GM21381 (cell line): ENCODE measurements at regions not wholly inside any gene's neighbourhood (a gene's known extent, or its start where the extent isn't known, plus 50 kb on each side); places are given as distances from the start of the nearest gene placed in this dataset.
"Not testable (repeated sequence)": the region's sequence is repeated elsewhere in the genome, so short reads cannot be mapped to it uniquely, and the experiment has no call there.

ENCODE experiments used
- ATAC-seq: cut with Tn5 transposase; IDR thresholded peaks from one replicate; pipeline ENCODE4 v1.9.1; 2021; ENCODE audit warnings: mild to moderate bottlenecking, moderate library complexity; ENCODE audit not compliant: unreplicated experiment

DNA sequence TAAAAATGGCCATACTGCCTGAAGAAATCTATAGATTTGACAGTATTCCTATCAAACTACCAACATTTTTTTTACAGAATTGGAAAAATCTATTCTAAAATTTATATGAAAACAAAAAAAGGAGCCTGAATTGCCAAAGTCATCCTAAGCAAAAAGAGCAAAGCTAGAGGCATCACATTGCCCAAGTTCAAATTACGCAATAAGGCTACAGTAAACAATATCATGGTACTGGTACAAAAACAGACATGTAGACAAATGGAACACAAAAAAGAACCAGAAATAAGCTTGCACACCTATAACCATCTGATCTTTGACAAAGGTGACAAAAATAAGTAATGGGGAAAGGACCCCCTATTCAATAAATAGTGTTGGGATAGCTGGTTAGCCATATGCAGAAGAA is 50.2 kb upstream of the THSD7B start:
- ATAC-seq: no peak

GRCh38 chr2:136714452-136714951 is 50.8 kb upstream of the THSD7B start:
- ATAC-seq: no peak

DNA sequence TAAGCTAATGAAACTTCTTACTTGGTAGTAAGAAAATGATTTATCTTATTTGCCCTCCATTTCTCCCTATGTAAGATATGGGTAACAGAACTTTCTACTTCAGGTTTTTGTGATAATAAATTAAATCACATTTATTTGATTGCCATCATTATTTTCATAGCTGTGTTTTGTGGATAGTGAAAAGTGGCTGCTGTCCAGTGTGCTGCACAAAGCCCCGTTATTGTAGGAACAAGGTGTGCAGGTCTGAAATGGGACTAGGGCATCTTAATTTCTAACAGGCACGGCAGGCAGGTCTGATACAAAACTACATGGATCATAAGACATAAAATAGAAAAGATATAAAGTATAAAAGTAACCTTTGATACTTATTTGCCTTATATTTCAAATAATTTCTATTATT is 51.6 kb upstream of the THSD7B start:
- no peak for ATAC-seq

- ATAC-seq: no peak
These were observed 60.0 kb upstream of the THSD7B start for GRCh38 chr2:136705336-136705735.

DNA sequence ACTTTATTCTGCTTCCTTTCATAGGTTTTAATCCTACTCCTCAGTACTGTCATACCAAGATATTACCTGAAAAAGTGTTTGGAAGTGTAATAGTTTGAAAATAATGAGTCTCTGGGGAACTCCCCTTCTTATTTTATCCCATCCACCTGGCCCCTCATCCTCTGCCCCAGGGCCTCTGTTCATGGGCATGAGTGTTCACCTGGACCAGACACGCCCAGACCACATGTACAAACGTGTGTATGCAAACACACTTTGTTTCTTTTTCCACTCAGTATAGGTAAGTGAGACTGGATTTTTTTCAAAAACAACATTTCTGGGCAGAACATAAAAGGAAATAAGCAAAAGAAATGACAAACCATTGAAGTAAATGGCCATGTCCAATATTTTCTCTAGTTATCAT is 62.1 kb upstream of the THSD7B start:
- ATAC-seq: no peak

- no peak for ATAC-seq
These were observed 68.9 kb upstream of the THSD7B start for GRCh38 chr2:136696438-136696837.

- no peak for ATAC-seq
These were observed 71.4 kb upstream of the THSD7B start for GRCh38 chr2:136693966-136694365.

GRCh38 chr2:136680079-136680478 is 85.3 kb upstream of the THSD7B start:
- not testable (repeated sequence) for ATAC-seq

GRCh38 chr2:136665736-136666135 is 99.6 kb upstream of the THSD7B start:
- ATAC-seq: no peak

GRCh38 chr2:136664713-136665405 is 100.5 kb upstream of the THSD7B start:
- no peak for ATAC-seq

DNA sequence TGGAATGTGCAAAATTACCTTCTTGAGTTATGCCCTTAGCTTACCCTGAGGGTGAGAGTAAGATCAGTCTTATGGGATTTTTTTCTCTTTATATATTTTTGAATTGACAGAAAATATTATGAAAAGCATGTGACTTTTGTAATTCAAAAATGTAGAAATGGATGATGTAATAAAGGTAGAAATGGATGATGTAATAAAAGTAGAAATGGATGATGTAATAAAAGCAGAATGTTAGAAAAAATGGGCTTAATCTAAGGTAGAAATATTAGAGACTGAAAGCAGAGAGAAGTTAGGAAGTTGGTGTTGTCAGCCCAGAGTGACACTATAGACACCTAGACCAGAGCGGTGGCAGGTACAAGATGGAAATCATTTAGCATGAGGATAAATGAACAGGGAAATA is 107.1 kb upstream of the THSD7B start:
- no peak for ATAC-seq

- ATAC-seq: no peak
These were observed 111.5 kb upstream of the THSD7B start for GRCh38 chr2:136653861-136654260.

GRCh38 chr2:136651456-136652010 is 113.8 kb upstream of the THSD7B start:
- no peak for ATAC-seq

GRCh38 chr2:136647039-136647438 is 118.3 kb upstream of the THSD7B start:
- no peak for ATAC-seq

DNA sequence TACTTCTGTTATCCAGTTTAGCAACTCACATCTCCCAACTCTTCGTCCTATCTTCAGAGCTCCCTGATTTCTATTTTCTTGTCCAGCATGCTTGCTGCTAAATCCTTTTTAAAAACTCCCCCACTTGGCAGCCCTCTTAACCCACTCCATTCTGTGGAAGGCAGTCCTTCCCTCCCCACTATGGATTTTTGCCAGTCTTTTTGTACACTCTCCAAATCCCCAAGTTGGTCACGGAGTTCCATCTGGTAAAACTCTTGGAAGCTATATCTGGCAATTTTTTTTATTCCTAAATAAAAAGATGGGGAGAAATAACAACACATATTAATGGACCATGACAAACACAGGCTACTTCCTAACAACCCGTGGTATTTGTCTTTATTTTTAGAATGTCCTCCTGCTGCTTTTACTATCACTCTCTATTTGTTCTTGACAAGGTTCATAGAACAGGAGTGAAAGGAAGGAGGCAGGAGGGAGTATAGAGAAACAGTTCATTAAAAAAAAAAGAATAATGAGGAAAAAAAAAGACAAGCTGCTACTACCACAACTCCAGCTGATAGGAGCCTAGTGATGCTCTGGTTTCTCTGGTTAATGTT is 120.0 kb upstream of the THSD7B start:
- ATAC-seq: no peak

GRCh38 chr2:136639651-136640050 is 125.7 kb upstream of the THSD7B start:
- ATAC-seq: no peak

- ATAC-seq: no peak
These were observed 127.2 kb upstream of the THSD7B start for GRCh38 chr2:136638193-136638592.

GRCh38 chr2:136637402-136637801 is 127.9 kb upstream of the THSD7B start:
- ATAC-seq: no peak

- ATAC-seq: no peak
These were observed 136.9 kb upstream of the THSD7B start for GRCh38 chr2:136628490-136628889.

GRCh38 chr2:136613096-136613495 is 152.2 kb upstream of the THSD7B start:
- no peak for ATAC-seq

- ATAC-seq: no peak
These were observed 153.3 kb upstream of the THSD7B start for GRCh38 chr2:136612079-136612478.

DNA sequence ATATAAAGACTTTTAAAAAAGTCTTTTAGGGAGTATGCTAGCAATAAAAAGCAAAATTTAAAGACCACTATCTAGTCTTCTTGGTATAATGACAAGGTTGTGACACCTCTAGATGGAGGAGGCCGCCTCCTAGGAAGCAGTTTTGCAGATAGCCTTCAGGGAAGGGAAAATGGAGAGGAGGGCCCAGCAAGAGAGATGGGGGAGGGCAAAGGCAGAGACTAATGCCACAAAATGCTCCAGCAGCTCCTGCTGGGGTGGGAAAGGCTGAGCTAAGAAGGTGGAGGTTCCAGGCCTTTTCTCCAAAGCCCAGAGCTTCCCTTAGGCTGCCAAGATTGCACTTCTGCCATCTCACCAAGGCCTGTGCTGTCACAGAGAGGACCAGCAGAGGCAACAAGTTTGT is 153.9 kb upstream of the THSD7B start:
- ATAC-seq: no peak
